KMS-11 (cell line): ENCODE measurements at regions not wholly inside any gene's neighbourhood (a gene's known extent, or its start where the extent isn't known, plus 50 kb on each side); places are given as distances from the start of the nearest gene placed in this dataset.

Source experiments
- H2AFZ ChIP-seq: fragments of 200-600 bp; sonication (generic); 2 replicates; pipeline ENCODE4 v1.6.1; 2016; ENCODE audit warnings: antibody characterized with exemption, mixed run types, low read depth
- H3K27ac ChIP-seq: fragments of 200-600 bp; sonication (generic); 2 replicates; pipeline ENCODE4 v1.6.1; 2016; ENCODE audit warnings: mild to moderate bottlenecking, mixed run types
- H3K27me3 ChIP-seq: fragments of 200-600 bp; sonication (generic); 2 replicates; pipeline ENCODE4 v1.6.1; 2017; ENCODE audit warnings: mild to moderate bottlenecking, low read depth, mixed run types, moderate library complexity; ENCODE audit not compliant: insufficient read depth
- H3K36me3 ChIP-seq: fragments of 200-600 bp; sonication (generic); 2 replicates; pipeline ENCODE4 v1.6.1; 2017; ENCODE audit warnings: mild to moderate bottlenecking, mixed run types; ENCODE audit not compliant: insufficient read depth
- H3K4me1 ChIP-seq: fragments of 200-600 bp; sonication (generic); 2 replicates; pipeline ENCODE4 v1.6.1; 2016; ENCODE audit warnings: mild to moderate bottlenecking, low read depth, mixed run types; ENCODE audit not compliant: poor library complexity, severe bottlenecking
- H3K4me2 ChIP-seq: fragments of 200-600 bp; sonication (generic); 2 replicates; pipeline ENCODE4 v1.7.0; 2016; ENCODE audit warnings: mild to moderate bottlenecking, mixed run types
- H3K4me3 ChIP-seq: fragments of 200-600 bp; sonication (generic); IDR thresholded peaks from 2 replicates; pipeline ENCODE4 v1.6.1; 2017; ENCODE audit warnings: low read depth, low read length, mixed read lengths; ENCODE audit not compliant: insufficient read depth
- H3K79me2 ChIP-seq: fragments of 200-600 bp; sonication (generic); 2 replicates; pipeline ENCODE4 v1.6.1; 2016; ENCODE audit warnings: low read depth, mixed run types; ENCODE audit not compliant: insufficient read depth
- H3K9ac ChIP-seq: fragments of 200-600 bp; sonication (generic); 2 replicates; pipeline ENCODE4 v1.6.1; 2016; ENCODE audit warnings: mild to moderate bottlenecking, mixed run types
- H4K20me1 ChIP-seq: fragments of 200-600 bp; sonication (generic); 2 replicates; pipeline ENCODE4 v1.6.1; 2016; ENCODE audit warnings: mild to moderate bottlenecking, mixed run types; ENCODE audit not compliant: insufficient read depth
- TF ChIP-seq, protein P1 (sequence below): fragments of 200-600 bp; sonication (generic); conservative IDR thresholded peaks from 2 replicates; pipeline ENCODE4 v1.6.1; 2017; ENCODE audit warnings: low read depth, mild to moderate bottlenecking, antibody characterized with exemption, low read length, moderate library complexity, mixed read lengths

DNA sequence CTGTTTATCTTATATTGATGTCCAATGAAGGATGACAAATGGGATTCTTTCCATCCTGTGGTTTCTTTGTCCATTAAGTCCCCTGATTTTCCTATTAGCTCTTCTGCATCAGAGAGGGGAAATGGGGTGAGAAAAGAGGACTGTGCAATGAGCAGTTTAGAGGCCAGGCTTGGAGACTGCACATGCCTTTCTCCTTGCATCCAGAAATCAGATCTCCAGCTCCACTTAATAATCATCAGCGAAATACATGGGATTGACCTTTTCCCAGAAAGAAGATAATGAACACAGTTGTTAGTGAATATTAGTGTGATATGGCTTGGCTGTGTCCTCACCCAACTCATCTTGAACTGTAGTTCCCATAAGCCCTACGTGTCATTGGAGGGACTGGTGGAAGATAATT, 697.4 kb downstream of the CBLN2 start:
- no peaks in the 10 kb centered on the region for H3K36me3 ChIP-seq
- no peaks in the 10 kb centered on the region for H4K20me1 ChIP-seq
- H3K4me2 ChIP-seq, result no peak overlapping the region
- no peaks in the 10 kb centered on the region for H3K79me2 ChIP-seq
- H3K4me1 ChIP-seq, result no peaks in the 10 kb centered on the region
- no peak overlapping the region for H3K4me3 ChIP-seq
- H2AFZ ChIP-seq, result no peak overlapping the region
- TF ChIP-seq, protein P1, sequence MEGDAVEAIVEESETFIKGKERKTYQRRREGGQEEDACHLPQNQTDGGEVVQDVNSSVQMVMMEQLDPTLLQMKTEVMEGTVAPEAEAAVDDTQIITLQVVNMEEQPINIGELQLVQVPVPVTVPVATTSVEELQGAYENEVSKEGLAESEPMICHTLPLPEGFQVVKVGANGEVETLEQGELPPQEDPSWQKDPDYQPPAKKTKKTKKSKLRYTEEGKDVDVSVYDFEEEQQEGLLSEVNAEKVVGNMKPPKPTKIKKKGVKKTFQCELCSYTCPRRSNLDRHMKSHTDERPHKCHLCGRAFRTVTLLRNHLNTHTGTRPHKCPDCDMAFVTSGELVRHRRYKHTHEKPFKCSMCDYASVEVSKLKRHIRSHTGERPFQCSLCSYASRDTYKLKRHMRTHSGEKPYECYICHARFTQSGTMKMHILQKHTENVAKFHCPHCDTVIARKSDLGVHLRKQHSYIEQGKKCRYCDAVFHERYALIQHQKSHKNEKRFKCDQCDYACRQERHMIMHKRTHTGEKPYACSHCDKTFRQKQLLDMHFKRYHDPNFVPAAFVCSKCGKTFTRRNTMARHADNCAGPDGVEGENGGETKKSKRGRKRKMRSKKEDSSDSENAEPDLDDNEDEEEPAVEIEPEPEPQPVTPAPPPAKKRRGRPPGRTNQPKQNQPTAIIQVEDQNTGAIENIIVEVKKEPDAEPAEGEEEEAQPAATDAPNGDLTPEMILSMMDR, result no peak
- H3K27ac ChIP-seq, result no peak overlapping the region
- no peak overlapping the region for H3K9ac ChIP-seq
- H3K27me3 ChIP-seq, result no peaks in the 10 kb centered on the region

DNA sequence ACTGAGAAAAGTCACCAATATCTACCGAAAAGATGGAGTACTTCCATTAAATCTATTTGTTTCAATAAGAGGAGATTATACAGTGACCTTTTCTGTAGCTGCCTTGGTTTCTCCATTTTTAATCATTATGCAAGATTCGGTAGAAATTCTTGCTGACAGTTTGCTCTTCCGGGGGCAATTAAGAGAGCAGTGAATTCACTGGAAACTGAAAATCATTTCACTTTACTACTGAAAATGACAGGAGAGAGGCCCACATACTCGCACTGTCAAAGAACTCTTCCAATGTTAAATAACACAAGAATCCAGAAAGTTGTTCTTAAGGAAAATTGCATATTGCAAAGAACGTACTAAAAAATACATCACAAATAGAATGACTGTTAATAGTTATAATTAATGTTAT, 699.3 kb downstream of the CBLN2 start:
- H3K36me3 ChIP-seq, result no peaks in the 10 kb centered on the region
- H2AFZ ChIP-seq, result no peak overlapping the region
- H3K9ac ChIP-seq, result no peak overlapping the region
- no peaks in the 10 kb centered on the region for H4K20me1 ChIP-seq
- H3K4me1 ChIP-seq, result no peaks in the 10 kb centered on the region
- H3K4me3 ChIP-seq, result no peak overlapping the region
- H3K79me2 ChIP-seq, result no peaks in the 10 kb centered on the region
- no peak overlapping the region for H3K27ac ChIP-seq
- TF ChIP-seq, protein P1, result no peak
- no peak overlapping the region for H3K4me2 ChIP-seq
- H3K27me3 ChIP-seq, result no peaks in the 10 kb centered on the region

- H3K79me2 ChIP-seq, result no peaks in the 10 kb centered on the region
- no peak overlapping the region for H3K9ac ChIP-seq
- H3K4me1 ChIP-seq, result no peaks in the 10 kb centered on the region
- no peaks in the 10 kb centered on the region for H3K36me3 ChIP-seq
- H4K20me1 ChIP-seq, result no peaks in the 10 kb centered on the region
- H2AFZ ChIP-seq, result no peak overlapping the region
- TF ChIP-seq, protein P1, result no peak
- H3K27me3 ChIP-seq, result no peaks in the 10 kb centered on the region
- no peak overlapping the region for H3K4me2 ChIP-seq
- H3K4me3 ChIP-seq, result no peak overlapping the region
- H3K27ac ChIP-seq, result no peak overlapping the region
These were observed 701.5 kb downstream of the CBLN2 start for GRCh38 chr18:71842666-71843065.

DNA sequence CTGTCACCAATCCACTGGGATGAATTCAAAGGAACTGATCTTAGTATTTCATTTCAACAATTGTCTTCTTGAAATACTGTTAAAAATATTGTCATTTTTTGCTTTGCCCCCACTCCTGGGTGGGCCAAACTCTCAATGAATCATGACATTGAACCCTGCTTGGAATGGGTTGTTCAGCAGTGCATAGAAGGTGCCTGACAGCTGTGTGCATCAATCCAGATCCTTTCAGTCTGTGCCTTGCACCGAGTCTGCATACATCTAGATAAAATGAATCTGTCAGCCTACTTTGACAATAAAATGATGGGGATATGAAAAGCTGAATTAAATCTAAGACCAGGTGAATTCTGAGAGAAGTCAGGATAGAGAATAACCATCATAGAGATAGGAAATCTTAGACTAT, 706.6 kb downstream of the CBLN2 start:
- TF ChIP-seq, protein P1, result no peak
- no peak overlapping the region for H3K9ac ChIP-seq
- H3K4me2 ChIP-seq, result no peak overlapping the region
- no peaks in the 10 kb centered on the region for H3K79me2 ChIP-seq
- H3K27me3 ChIP-seq, result no peaks in the 10 kb centered on the region
- no peak overlapping the region for H3K27ac ChIP-seq
- H4K20me1 ChIP-seq, result no peaks in the 10 kb centered on the region
- H2AFZ ChIP-seq, result no peak overlapping the region
- no peaks in the 10 kb centered on the region for H3K36me3 ChIP-seq
- no peak overlapping the region for H3K4me3 ChIP-seq
- H3K4me1 ChIP-seq, result no peaks in the 10 kb centered on the region
